ENCODE measurements at regions not wholly inside any gene's neighbourhood (a gene's known extent, or its start where the extent isn't known, plus 50 kb on each side); places are given as distances from the start of the nearest gene placed in this dataset.
A peak's percentile ranks its signal among the peaks of the same experiment; 100 is the strongest.

GRCh38 chr9:103522409-103522808 is 527.3 kb downstream of the CYLC2 start:
- no peak for DNase-seq
- no peak for TF ChIP-seq CTCF (IDR thresholded peaks at IDR 0.05; ENCODE audit: low read depth, low read length, missing control alignments)
- in situ Hi-C loops (cut with HindIII; ENCODE audit: low pct_ligation_motif_present, low sequenced_read_pairs) = no loop called here
- no peak overlapping the region for H3K27ac ChIP-seq
- H3K36me3 ChIP-seq (replicated peaks) = no peaks in the 10 kb centered on the region
- H3K4me3 ChIP-seq (ENCODE audit: low read depth, low read length) = no peak overlapping the region
- H3K27me3 ChIP-seq (replicated peaks) = no peaks in the 10 kb centered on the region

- Histone ChIP-seq H3K27ac (no peak overlapping the region), H3K4me3 (ENCODE audit: low read depth, low read length) (no peak overlapping the region), H3K36me3 (replicated peaks) (no peaks in the 10 kb centered on the region), H3K27me3 (replicated peaks) (no peaks in the 10 kb centered on the region)
- TF ChIP-seq CTCF (IDR thresholded peaks at IDR 0.05; ENCODE audit: low read depth, low read length, missing control alignments) = no peak
- peak; percentile 33 for DNase-seq
- in situ Hi-C loops (cut with HindIII; ENCODE audit: low pct_ligation_motif_present, low sequenced_read_pairs) = no loop called here
These were observed 535.8 kb downstream of the CYLC2 start for GRCh38 chr9:103530934-103531333.

- no peak for DNase-seq
- Histone ChIP-seq H3K36me3 (replicated peaks) (no peaks in the 10 kb centered on the region), H3K27ac (no peak overlapping the region), H3K27me3 (replicated peaks) (no peaks in the 10 kb centered on the region), H3K4me3 (ENCODE audit: low read depth, low read length) (no peak overlapping the region)
- TF ChIP-seq CTCF (IDR thresholded peaks at IDR 0.05; ENCODE audit: low read depth, low read length, missing control alignments) = no peak
- in situ Hi-C loops (cut with HindIII; ENCODE audit: low pct_ligation_motif_present, low sequenced_read_pairs) = no loop called here
These were observed 538.2 kb downstream of the CYLC2 start for GRCh38 chr9:103533318-103533717.

- no peaks in the 10 kb centered on the region for H3K27me3 ChIP-seq (replicated peaks)
- no peak for TF ChIP-seq CTCF (IDR thresholded peaks at IDR 0.05; ENCODE audit: low read depth, low read length, missing control alignments)
These were observed 542.3 kb downstream of the CYLC2 start for GRCh38 chr9:103537426-103537825.

DNA sequence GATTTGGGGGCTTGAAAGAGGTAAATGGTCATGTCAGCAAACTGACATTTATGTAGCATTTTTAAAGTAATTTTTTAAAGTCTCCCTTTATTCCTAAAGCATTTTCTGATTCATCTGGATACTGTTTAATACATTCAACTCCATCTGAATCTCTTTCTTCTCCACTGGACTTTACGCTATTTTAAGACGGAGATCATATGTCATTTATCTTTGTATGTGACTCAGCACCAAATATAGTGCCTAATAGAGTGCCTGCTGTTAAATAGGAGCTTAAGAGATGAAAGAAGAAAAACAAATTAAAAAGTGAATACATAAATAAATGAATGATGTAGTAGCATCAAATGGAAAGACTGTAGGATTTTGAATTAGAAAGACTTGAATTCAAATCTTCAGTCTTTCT is 548.8 kb upstream of the SMC2 start:
- in situ Hi-C loops (cut with HindIII; ENCODE audit: low pct_ligation_motif_present, low sequenced_read_pairs) = no loop called here
- Histone ChIP-seq H3K4me3 (ENCODE audit: low read depth, low read length) (no peak overlapping the region), H3K27ac (no peak overlapping the region), H3K27me3 (replicated peaks) (no peaks in the 10 kb centered on the region), H3K36me3 (replicated peaks) (no peaks in the 10 kb centered on the region)
- TF ChIP-seq CTCF (IDR thresholded peaks at IDR 0.05; ENCODE audit: low read depth, low read length, missing control alignments) = no peak
- DNase-seq = no peak

More at GRCh38 chr9:103537426-103537825, 542.3 kb downstream of the CYLC2 start:
- Histone ChIP-seq H3K36me3 (replicated peaks) (no peaks in the 10 kb centered on the region), H3K27ac (no peak overlapping the region), H3K4me3 (ENCODE audit: low read depth, low read length) (no peak overlapping the region)
- in situ Hi-C loops (cut with HindIII; ENCODE audit: low pct_ligation_motif_present, low sequenced_read_pairs) = no loop called here
- no peak for DNase-seq

- TF ChIP-seq CTCF (IDR thresholded peaks at IDR 0.05; ENCODE audit: low read depth, low read length, missing control alignments) = no peak
- Histone ChIP-seq H3K4me3 (ENCODE audit: low read depth, low read length) (no peak overlapping the region), H3K27me3 (replicated peaks) (no peaks in the 10 kb centered on the region), H3K27ac (no peak overlapping the region), H3K36me3 (replicated peaks) (no peaks in the 10 kb centered on the region)
- DNase-seq = no peak
- in situ Hi-C loops (cut with HindIII; ENCODE audit: low pct_ligation_motif_present, low sequenced_read_pairs) = no loop called here
These were observed 541.4 kb upstream of the SMC2 start for GRCh38 chr9:103552712-103553111.

Measured in brain microvascular endothelial cell (primary cell).